ENCODE measurements at regions not wholly inside any gene's neighbourhood (a gene's known extent, or its start where the extent isn't known, plus 50 kb on each side); places are given as distances from the start of the nearest gene placed in this dataset.

DNA sequence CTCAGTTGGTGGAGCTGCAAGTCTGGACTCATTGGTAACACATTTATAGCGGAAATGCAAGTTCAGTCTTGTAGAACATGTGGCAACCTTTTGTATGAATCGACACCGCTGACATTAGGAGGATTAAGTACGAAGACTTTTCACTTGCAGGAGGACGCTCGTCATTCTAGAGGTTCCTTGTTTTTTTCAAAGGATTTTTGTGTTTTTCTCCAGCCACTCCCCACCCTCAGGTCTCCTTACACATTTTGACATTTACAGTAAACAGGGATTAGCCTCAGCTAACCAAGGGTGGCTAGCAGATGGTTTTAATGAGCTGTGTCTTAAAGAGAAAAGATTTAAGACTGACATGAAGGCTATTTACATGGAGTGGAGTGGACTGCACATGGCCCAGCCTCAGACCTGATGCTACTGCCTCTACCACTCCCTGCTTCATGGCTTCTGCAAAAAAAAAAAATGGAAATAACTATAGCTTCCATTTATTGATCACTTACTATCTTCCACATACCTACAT is 173.8 kb downstream of the TRIB2 start:
- H3K4me1 ChIP-seq (ENCODE audit: insufficient read depth), result peaks cover 6% of the 10 kb centered on the region
- WGBS, 2 experiments (ENCODE audit: low coverage in 1 of 2, low lambda C conversion rate in 2 of 2, missing lambda C conversion rate in 2 of 2), result 66 to 68% methylated on average over 6 of the region's 6 CpGs
- peaks cover 6% of the 10 kb centered on the region for H3K9me3 ChIP-seq (ENCODE audit: low read depth)
- no peaks in the 10 kb centered on the region; the same call in 1 of the 2 replicates for H3K9me2 ChIP-seq (ENCODE audit: insufficient read depth)
- H3K27ac ChIP-seq, result no peak overlapping the region
- H3K4me3 ChIP-seq, result no peak overlapping the region
- no peaks in the 10 kb centered on the region for H3K27me3 ChIP-seq (replicated peaks; ENCODE audit: insufficient read depth)
- DNase-seq, result no peak
- H3K9ac ChIP-seq, result no peak overlapping the region
- H4K20me1 ChIP-seq (ENCODE audit: insufficient read depth), result no peaks in the 10 kb centered on the region
- in situ Hi-C loops (cut with MboI), result no loop called here
- H3F3A ChIP-seq (ENCODE audit: insufficient read depth), result peaks cover 2% of the 10 kb centered on the region
- no peaks in the 10 kb centered on the region for H3K79me2 ChIP-seq (ENCODE audit: insufficient read depth)
- H3K4me2 ChIP-seq (ENCODE audit: unreplicated experiment), result no peak overlapping the region
- TF ChIP-seq EZH2phosphoT487 (IDR thresholded peaks at IDR 0.05; ENCODE audit: insufficient read depth, low read depth) (no peak), EZH2 (IDR thresholded peaks at IDR 0.05; ENCODE audit: insufficient read depth, poor library complexity, severe bottlenecking) (no peak)
- no peak overlapping the region for H2AFZ ChIP-seq
- no peaks in the 10 kb centered on the region for H3K36me3 ChIP-seq (ENCODE audit: low read depth)

- DNase-seq, result no peak
- no peak overlapping the region for H3K4me2 ChIP-seq (ENCODE audit: unreplicated experiment)
- H2AFZ ChIP-seq, result no peak overlapping the region
- no peaks in the 10 kb centered on the region for H3K27me3 ChIP-seq (replicated peaks; ENCODE audit: insufficient read depth)
- WGBS, 2 experiments (ENCODE audit: low coverage in 1 of 2, low lambda C conversion rate in 2 of 2, missing lambda C conversion rate in 2 of 2), result 77 to 81% methylated on average over 2 of the region's 2 CpGs
- H3F3A ChIP-seq (ENCODE audit: insufficient read depth), result no peaks in the 10 kb centered on the region
- H3K9ac ChIP-seq, result no peak overlapping the region
- no peaks in the 10 kb centered on the region; the same call in 1 of the 2 replicates for H3K9me2 ChIP-seq (ENCODE audit: insufficient read depth)
- TF ChIP-seq EZH2phosphoT487 (IDR thresholded peaks at IDR 0.05; ENCODE audit: insufficient read depth, low read depth) (no peak), EZH2 (IDR thresholded peaks at IDR 0.05; ENCODE audit: insufficient read depth, poor library complexity, severe bottlenecking) (no peak)
- in situ Hi-C loops (cut with MboI), result no loop called here
- H3K36me3 ChIP-seq (ENCODE audit: low read depth), result no peaks in the 10 kb centered on the region
- no peak overlapping the region for H3K27ac ChIP-seq
- H3K79me2 ChIP-seq (ENCODE audit: insufficient read depth), result no peaks in the 10 kb centered on the region
- H4K20me1 ChIP-seq (ENCODE audit: insufficient read depth), result no peaks in the 10 kb centered on the region
- peaks cover 6% of the 10 kb centered on the region for H3K9me3 ChIP-seq (ENCODE audit: low read depth)
- no peaks in the 10 kb centered on the region for H3K4me1 ChIP-seq (ENCODE audit: insufficient read depth)
- no peak overlapping the region for H3K4me3 ChIP-seq
Observed at GRCh38 chr2:12895017-12895416, 178.3 kb downstream of the TRIB2 start.

- no peak overlapping the region for H3K27ac ChIP-seq
- no peaks in the 10 kb centered on the region for H4K20me1 ChIP-seq (ENCODE audit: insufficient read depth)
- TF ChIP-seq EZH2 (IDR thresholded peaks at IDR 0.05; ENCODE audit: insufficient read depth, poor library complexity, severe bottlenecking), result no peak
- TF ChIP-seq EZH2phosphoT487 (IDR thresholded peaks at IDR 0.05; ENCODE audit: insufficient read depth, low read depth), result no peak
- no peaks in the 10 kb centered on the region; the same call in 1 of the 2 replicates for H3K9me2 ChIP-seq (ENCODE audit: insufficient read depth)
- H3K36me3 ChIP-seq (ENCODE audit: low read depth), result no peaks in the 10 kb centered on the region
- WGBS, 2 experiments (ENCODE audit: low coverage in 1 of 2, low lambda C conversion rate in 2 of 2, missing lambda C conversion rate in 2 of 2), result 62 to 69% methylated on average over 4 of the region's 4 CpGs
- in situ Hi-C loops (cut with MboI), result no loop called here
- no peak overlapping the region for H3K4me3 ChIP-seq
- H3K9ac ChIP-seq, result no peak overlapping the region
- H3K4me1 ChIP-seq (ENCODE audit: insufficient read depth), result no peaks in the 10 kb centered on the region
- no peaks in the 10 kb centered on the region for H3K27me3 ChIP-seq (replicated peaks; ENCODE audit: insufficient read depth)
- H3K9me3 ChIP-seq (ENCODE audit: low read depth), result peaks cover 6% of the 10 kb centered on the region
- no peaks in the 10 kb centered on the region for H3K79me2 ChIP-seq (ENCODE audit: insufficient read depth)
- no peaks in the 10 kb centered on the region for H3F3A ChIP-seq (ENCODE audit: insufficient read depth)
- no peak overlapping the region for H3K4me2 ChIP-seq (ENCODE audit: unreplicated experiment)
- DNase-seq, result no peak
- H2AFZ ChIP-seq, result no peak overlapping the region
Observed at GRCh38 chr2:12896318-12896982, 179.7 kb downstream of the TRIB2 start.

- Histone ChIP-seq H3K27ac (no peak overlapping the region), H3F3A (ENCODE audit: insufficient read depth) (no peaks in the 10 kb centered on the region), H2AFZ (no peak overlapping the region), H4K20me1 (ENCODE audit: insufficient read depth) (no peaks in the 10 kb centered on the region), H3K4me1 (ENCODE audit: insufficient read depth) (no peaks in the 10 kb centered on the region), H3K79me2 (ENCODE audit: insufficient read depth) (no peaks in the 10 kb centered on the region), H3K4me2 (ENCODE audit: unreplicated experiment) (no peak overlapping the region), H3K4me3 (no peak overlapping the region), H3K27me3 (replicated peaks; ENCODE audit: insufficient read depth) (no peaks in the 10 kb centered on the region), H3K9me3 (ENCODE audit: low read depth) (peaks cover 6% of the 10 kb centered on the region), H3K9me2 (ENCODE audit: insufficient read depth) (no peaks in the 10 kb centered on the region; the same call in 1 of the 2 replicates), H3K9ac (no peak overlapping the region), H3K36me3 (ENCODE audit: low read depth) (no peaks in the 10 kb centered on the region)
- TF ChIP-seq EZH2phosphoT487 (IDR thresholded peaks at IDR 0.05; ENCODE audit: insufficient read depth, low read depth), result no peak
- no peak for TF ChIP-seq EZH2 (IDR thresholded peaks at IDR 0.05; ENCODE audit: insufficient read depth, poor library complexity, severe bottlenecking)
- 40 to 61% methylated on average over 1 of the region's 1 CpG for WGBS, 2 experiments (ENCODE audit: low coverage in 1 of 2, low lambda C conversion rate in 2 of 2, missing lambda C conversion rate in 2 of 2)
- no peak for DNase-seq
- in situ Hi-C loops (cut with MboI), result no loop called here
Observed at GRCh38 chr2:12897181-12897580, 180.4 kb downstream of the TRIB2 start.

All from GM23248 (cell line).